GM23338 (cell line): ENCODE measurements at regions not wholly inside any gene's neighbourhood (a gene's known extent, or its start where the extent isn't known, plus 50 kb on each side); places are given as distances from the start of the nearest gene placed in this dataset.

Experiments
- ATAC-seq: fragments of 200-7000 bp; cut with Tn5 transposase; 3 replicates; pipeline ENCODE4 v1.9.1; 2020
- DNase-seq: peaks from one replicate; pipeline ENCODE4 v3.0.0-alpha.2; 2015; ENCODE audit warnings: low spot score
- H2AFZ ChIP-seq: fragments of 200-600 bp; sonication (generic); 2 replicates; pipeline ENCODE4 v1.8.0; 2016; ENCODE audit warnings: antibody characterized with exemption, mild to moderate bottlenecking, moderate library complexity
- H3F3A ChIP-seq: fragments of 200-600 bp; sonication (generic); replicated peaks from 2 replicates; pipeline ENCODE4 v1.8.0; 2017; ENCODE audit warnings: antibody characterized with exemption, mixed run types, low read depth
- H3K27ac ChIP-seq: fragments of 200-600 bp; sonication (generic); 2 replicates; pipeline ENCODE4 v1.6.1; 2016; ENCODE audit warnings: low read depth
- H3K27me3 ChIP-seq: fragments of 200-600 bp; sonication (generic); 2 replicates; pipeline ENCODE4 v1.8.0; 2016; ENCODE audit warnings: mild to moderate bottlenecking, mixed run types, moderate library complexity; ENCODE audit not compliant: insufficient read depth
- H3K36me3 ChIP-seq: fragments of 200-600 bp; sonication (generic); 2 replicates; pipeline ENCODE4 v1.8.0; 2016; ENCODE audit warnings: mild to moderate bottlenecking; ENCODE audit not compliant: insufficient read depth
- H3K4me1 ChIP-seq: fragments of 200-600 bp; sonication (generic); 2 replicates; pipeline ENCODE4 v1.8.0; 2016; ENCODE audit warnings: mild to moderate bottlenecking, moderate library complexity; ENCODE audit not compliant: insufficient read depth
- H3K4me2 ChIP-seq: fragments of 200-600 bp; sonication (generic); 2 replicates; pipeline ENCODE4 v1.7.1; 2017; ENCODE audit warnings: mixed run types
- H3K4me3 ChIP-seq: fragments of 200-600 bp; sonication (generic); 2 replicates; pipeline ENCODE4 v1.6.1; 2016; ENCODE audit warnings: mixed run types
- H3K79me2 ChIP-seq: fragments of 200-600 bp; sonication (generic); replicated peaks from 2 replicates; pipeline ENCODE4 v1.8.0; 2017; ENCODE audit warnings: mild to moderate bottlenecking; ENCODE audit not compliant: insufficient read depth
- H3K9me2 ChIP-seq: fragments of 200-600 bp; sonication (generic); 2 replicates; pipeline ENCODE4 v1.8.0; 2017; ENCODE audit not compliant: insufficient read depth
- H4K20me1 ChIP-seq: fragments of 200-600 bp; sonication (generic); replicated peaks from 2 replicates; pipeline ENCODE4 v1.8.0; 2017; ENCODE audit warnings: mild to moderate bottlenecking; ENCODE audit not compliant: insufficient read depth
- H3K27ac Mint-ChIP-seq: 2 replicates; pipeline ENCODE4 v1.8.0; 2020; ENCODE audit warnings: inconsistent platforms, mild to moderate bottlenecking, moderate library complexity, mixed read lengths
- H3K27me3 Mint-ChIP-seq: 3 replicates; pipeline ENCODE4 v1.8.0; 2022; ENCODE audit warnings: low read depth, mild to moderate bottlenecking, moderate library complexity, mixed read lengths, inconsistent platforms; ENCODE audit not compliant: insufficient read depth, poor library complexity
- H3K36me3 Mint-ChIP-seq: 3 replicates; pipeline ENCODE4 v1.8.0; 2021; ENCODE audit warnings: low read depth, mild to moderate bottlenecking, inconsistent platforms, moderate library complexity, mixed read lengths
- H3K4me1 Mint-ChIP-seq: 3 replicates; pipeline ENCODE4 v1.8.0; 2020; ENCODE audit warnings: mild to moderate bottlenecking, inconsistent platforms, mixed read lengths
- H3K4me3 Mint-ChIP-seq: 3 replicates; pipeline ENCODE4 v1.8.0; 2021; ENCODE audit warnings: moderate library complexity, mild to moderate bottlenecking, inconsistent platforms, mixed read lengths
- H3K9me3 Mint-ChIP-seq: 3 replicates; pipeline ENCODE4 v1.8.0; 2020; ENCODE audit warnings: moderate library complexity, mild to moderate bottlenecking, inconsistent platforms, mixed read lengths
- CREB1 ChIP-seq: fragments of 250-450 bp; sonication (Bioruptor Pico); IDR thresholded peaks from 2 replicates; pipeline ENCODE4 v1.5.0; 2020; ENCODE audit warnings: low read depth, mild to moderate bottlenecking, moderate library complexity
- CTCF ChIP-seq, 2 experiments: fragments of 200-600 bp in 1 of 2; sonication (generic) in 1 of 2; conservative IDR thresholded peaks; 2 replicates each; pipeline versions ENCODE4 v1.5.1 to v1.6.1; 2016 to 2017; ENCODE audit warnings: antibody characterized with exemption in 2 of 2, low read depth in 2 of 2, mild to moderate bottlenecking in 2 of 2, moderate library complexity in 1 of 2
- ETS1 ChIP-seq: IDR thresholded peaks from 2 replicates; pipeline ENCODE4 v1.6.1; 2016; ENCODE audit warnings: antibody characterized with exemption
- EZH2 ChIP-seq: fragments of 200-600 bp; sonication (generic); IDR thresholded peaks from one replicate; pipeline ENCODE4 v1.8.0; 2017; ENCODE audit warnings: antibody characterized with exemption, mild to moderate bottlenecking, low read depth; ENCODE audit not compliant: unreplicated experiment
- EZH2phosphoT487 ChIP-seq: fragments of 200-600 bp; sonication (generic); IDR thresholded peaks from one replicate; pipeline ENCODE4 v1.8.1; 2018; ENCODE audit warnings: antibody characterized with exemption; ENCODE audit not compliant: unreplicated experiment
- JUNB ChIP-seq: IDR thresholded peaks from one replicate; pipeline ENCODE4 v1.6.1; 2016; ENCODE audit warnings: antibody characterized with exemption; ENCODE audit not compliant: unreplicated experiment
- NANOG ChIP-seq: IDR thresholded peaks from 2 replicates; pipeline ENCODE4 v1.6.1; 2016; ENCODE audit warnings: antibody characterized with exemption, borderline replicate concordance
- POLR2AphosphoS5 ChIP-seq: IDR thresholded peaks from 2 replicates; pipeline ENCODE4 v1.6.1; 2016; ENCODE audit warnings: antibody characterized with exemption, low read depth
- STAT1 ChIP-seq: IDR thresholded peaks from one replicate; pipeline ENCODE4 v1.6.1; 2016; ENCODE audit warnings: antibody characterized with exemption; ENCODE audit not compliant: unreplicated experiment
- ZNF114 ChIP-seq: fragments of 250-450 bp; sonication (Bioruptor Pico); IDR thresholded peaks from 2 replicates; pipeline ENCODE4 v1.5.0; 2020; ENCODE audit warnings: mild to moderate bottlenecking, moderate library complexity
- ZNF331 ChIP-seq: fragments of 250-450 bp; sonication (Bioruptor Pico); IDR thresholded peaks from 2 replicates; pipeline ENCODE4 v1.5.0; 2020; ENCODE audit warnings: low read depth, mild to moderate bottlenecking, moderate library complexity
- TF ChIP-seq, protein P1 (sequence below): fragments of 250-450 bp; sonication (Bioruptor Pico); IDR thresholded peaks from 2 replicates; pipeline ENCODE4 v1.5.0; 2020; ENCODE audit warnings: mild to moderate bottlenecking, moderate library complexity
- TF ChIP-seq, protein P2 (sequence below): IDR thresholded peaks from one replicate; pipeline ENCODE4 v1.6.1; 2018; ENCODE audit warnings: antibody characterized with exemption; ENCODE audit not compliant: unreplicated experiment

DNA sequence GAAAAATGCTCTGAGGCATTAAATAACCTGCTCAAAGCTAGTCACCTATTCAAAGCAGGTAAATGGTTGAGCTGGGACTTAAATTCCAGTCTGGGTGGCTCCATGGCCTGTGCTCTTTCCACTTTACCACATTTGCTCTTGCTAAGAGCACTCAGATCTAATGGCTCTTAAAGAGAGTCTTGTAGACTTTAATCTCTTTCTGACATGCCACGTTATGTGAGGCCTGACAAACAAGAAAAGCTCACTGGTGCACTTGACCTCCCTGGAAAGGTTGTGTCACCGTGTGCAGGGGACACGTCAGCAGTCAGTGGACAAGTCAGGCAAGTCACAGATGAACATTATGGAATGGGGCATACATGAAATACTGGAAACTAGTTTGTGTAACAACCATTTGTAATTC is 129.9 kb upstream of the RPS23 start:
- Mint-ChIP-seq H3K9me3 (peaks cover 10% of the 10 kb centered on the region), H3K4me1 (peaks cover 15% of the 10 kb centered on the region), H3K27me3 (peaks cover 2% of the 10 kb centered on the region), H3K4me3 (no peak overlapping the region), H3K36me3 (peaks cover 6% of the 10 kb centered on the region; the same call in 2 of the 3 replicates), H3K27ac (no peak overlapping the region)
- H4K20me1 ChIP-seq = no peaks in the 10 kb centered on the region
- H3K4me3 ChIP-seq = no peak overlapping the region
- TF ChIP-seq EZH2phosphoT487 (no peak), CREB1 (CRISPR knock-in tag) (no peak), POLR2AphosphoS5 (no peak), CTCF (conservative IDR thresholded peaks at IDR 0.05; ENCODE audit: low read depth in 2 of 2) (no peak), NANOG (no peak), ZNF114 (no peak), EZH2 (no peak), ZNF331 (no peak), STAT1 (no peak), JUNB (no peak), ETS1 (no peak)
- TF ChIP-seq, protein P1, sequence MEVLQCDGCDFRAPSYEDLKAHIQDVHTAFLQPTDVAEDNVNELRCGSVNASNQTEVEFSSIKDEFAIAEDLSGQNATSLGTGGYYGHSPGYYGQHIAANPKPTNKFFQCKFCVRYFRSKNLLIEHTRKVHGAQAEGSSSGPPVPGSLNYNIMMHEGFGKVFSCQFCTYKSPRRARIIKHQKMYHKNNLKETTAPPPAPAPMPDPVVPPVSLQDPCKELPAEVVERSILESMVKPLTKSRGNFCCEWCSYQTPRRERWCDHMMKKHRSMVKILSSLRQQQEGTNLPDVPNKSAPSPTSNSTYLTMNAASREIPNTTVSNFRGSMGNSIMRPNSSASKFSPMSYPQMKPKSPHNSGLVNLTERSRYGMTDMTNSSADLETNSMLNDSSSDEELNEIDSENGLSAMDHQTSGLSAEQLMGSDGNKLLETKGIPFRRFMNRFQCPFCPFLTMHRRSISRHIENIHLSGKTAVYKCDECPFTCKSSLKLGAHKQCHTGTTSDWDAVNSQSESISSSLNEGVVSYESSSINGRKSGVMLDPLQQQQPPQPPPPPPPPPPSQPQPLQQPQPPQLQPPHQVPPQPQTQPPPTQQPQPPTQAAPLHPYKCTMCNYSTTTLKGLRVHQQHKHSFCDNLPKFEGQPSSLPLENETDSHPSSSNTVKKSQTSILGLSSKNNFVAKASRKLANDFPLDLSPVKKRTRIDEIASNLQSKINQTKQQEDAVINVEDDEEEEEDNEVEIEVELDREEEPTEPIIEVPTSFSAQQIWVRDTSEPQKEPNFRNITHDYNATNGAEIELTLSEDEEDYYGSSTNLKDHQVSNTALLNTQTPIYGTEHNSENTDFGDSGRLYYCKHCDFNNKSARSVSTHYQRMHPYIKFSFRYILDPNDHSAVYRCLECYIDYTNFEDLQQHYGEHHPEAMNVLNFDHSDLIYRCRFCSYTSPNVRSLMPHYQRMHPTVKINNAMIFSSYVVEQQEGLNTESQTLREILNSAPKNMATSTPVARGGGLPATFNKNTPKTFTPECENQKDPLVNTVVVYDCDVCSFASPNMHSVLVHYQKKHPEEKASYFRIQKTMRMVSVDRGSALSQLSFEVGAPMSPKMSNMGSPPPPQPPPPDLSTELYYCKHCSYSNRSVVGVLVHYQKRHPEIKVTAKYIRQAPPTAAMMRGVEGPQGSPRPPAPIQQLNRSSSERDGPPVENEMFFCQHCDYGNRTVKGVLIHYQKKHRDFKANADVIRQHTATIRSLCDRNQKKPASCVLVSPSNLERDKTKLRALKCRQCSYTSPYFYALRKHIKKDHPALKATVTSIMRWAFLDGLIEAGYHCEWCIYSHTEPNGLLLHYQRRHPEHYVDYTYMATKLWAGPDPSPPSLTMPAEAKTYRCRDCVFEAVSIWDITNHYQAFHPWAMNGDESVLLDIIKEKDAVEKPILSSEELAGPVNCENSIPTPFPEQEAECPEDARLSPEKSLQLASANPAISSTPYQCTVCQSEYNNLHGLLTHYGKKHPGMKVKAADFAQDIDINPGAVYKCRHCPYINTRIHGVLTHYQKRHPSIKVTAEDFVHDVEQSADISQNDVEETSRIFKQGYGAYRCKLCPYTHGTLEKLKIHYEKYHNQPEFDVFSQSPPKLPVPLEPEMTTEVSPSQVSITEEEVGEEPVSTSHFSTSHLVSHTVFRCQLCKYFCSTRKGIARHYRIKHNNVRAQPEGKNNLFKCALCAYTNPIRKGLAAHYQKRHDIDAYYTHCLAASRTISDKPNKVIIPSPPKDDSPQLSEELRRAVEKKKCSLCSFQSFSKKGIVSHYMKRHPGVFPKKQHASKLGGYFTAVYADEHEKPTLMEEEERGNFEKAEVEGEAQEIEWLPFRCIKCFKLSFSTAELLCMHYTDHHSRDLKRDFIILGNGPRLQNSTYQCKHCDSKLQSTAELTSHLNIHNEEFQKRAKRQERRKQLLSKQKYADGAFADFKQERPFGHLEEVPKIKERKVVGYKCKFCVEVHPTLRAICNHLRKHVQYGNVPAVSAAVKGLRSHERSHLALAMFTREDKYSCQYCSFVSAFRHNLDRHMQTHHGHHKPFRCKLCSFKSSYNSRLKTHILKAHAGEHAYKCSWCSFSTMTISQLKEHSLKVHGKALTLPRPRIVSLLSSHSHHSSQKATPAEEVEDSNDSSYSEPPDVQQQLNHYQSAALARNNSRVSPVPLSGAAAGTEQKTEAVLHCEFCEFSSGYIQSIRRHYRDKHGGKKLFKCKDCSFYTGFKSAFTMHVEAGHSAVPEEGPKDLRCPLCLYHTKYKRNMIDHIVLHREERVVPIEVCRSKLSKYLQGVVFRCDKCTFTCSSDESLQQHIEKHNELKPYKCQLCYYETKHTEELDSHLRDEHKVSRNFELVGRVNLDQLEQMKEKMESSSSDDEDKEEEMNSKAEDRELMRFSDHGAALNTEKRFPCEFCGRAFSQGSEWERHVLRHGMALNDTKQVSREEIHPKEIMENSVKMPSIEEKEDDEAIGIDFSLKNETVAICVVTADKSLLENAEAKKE = no peak
- TF ChIP-seq, protein P2, sequence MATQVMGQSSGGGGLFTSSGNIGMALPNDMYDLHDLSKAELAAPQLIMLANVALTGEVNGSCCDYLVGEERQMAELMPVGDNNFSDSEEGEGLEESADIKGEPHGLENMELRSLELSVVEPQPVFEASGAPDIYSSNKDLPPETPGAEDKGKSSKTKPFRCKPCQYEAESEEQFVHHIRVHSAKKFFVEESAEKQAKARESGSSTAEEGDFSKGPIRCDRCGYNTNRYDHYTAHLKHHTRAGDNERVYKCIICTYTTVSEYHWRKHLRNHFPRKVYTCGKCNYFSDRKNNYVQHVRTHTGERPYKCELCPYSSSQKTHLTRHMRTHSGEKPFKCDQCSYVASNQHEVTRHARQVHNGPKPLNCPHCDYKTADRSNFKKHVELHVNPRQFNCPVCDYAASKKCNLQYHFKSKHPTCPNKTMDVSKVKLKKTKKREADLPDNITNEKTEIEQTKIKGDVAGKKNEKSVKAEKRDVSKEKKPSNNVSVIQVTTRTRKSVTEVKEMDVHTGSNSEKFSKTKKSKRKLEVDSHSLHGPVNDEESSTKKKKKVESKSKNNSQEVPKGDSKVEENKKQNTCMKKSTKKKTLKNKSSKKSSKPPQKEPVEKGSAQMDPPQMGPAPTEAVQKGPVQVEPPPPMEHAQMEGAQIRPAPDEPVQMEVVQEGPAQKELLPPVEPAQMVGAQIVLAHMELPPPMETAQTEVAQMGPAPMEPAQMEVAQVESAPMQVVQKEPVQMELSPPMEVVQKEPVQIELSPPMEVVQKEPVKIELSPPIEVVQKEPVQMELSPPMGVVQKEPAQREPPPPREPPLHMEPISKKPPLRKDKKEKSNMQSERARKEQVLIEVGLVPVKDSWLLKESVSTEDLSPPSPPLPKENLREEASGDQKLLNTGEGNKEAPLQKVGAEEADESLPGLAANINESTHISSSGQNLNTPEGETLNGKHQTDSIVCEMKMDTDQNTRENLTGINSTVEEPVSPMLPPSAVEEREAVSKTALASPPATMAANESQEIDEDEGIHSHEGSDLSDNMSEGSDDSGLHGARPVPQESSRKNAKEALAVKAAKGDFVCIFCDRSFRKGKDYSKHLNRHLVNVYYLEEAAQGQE = no peak
- H3K4me1 ChIP-seq = peaks cover 37% of the 10 kb centered on the region
- H3K79me2 ChIP-seq = no peaks in the 10 kb centered on the region
- H3K27me3 ChIP-seq = no peaks in the 10 kb centered on the region
- DNase-seq = no peak
- H3K36me3 ChIP-seq = no peaks in the 10 kb centered on the region; the same call in 1 of the 2 replicates
- no peak overlapping the region for H3K27ac ChIP-seq
- H3K4me2 ChIP-seq = no peak overlapping the region
- H3F3A ChIP-seq = no peaks in the 10 kb centered on the region
- ATAC-seq = no peak
- no peaks in the 10 kb centered on the region for H3K9me2 ChIP-seq
- no peak overlapping the region for H2AFZ ChIP-seq
